MM.1S (cell line): ENCODE measurements at regions not wholly inside any gene's neighbourhood (a gene's known extent, or its start where the extent isn't known, plus 50 kb on each side); places are given as distances from the start of the nearest gene placed in this dataset.

Experiments
- DNase-seq: peaks from one replicate; pipeline ENCODE4 v3.0.0-alpha.2; 2015
- H2AFZ ChIP-seq: fragments of 300-600 bp; sonication (generic); 2 replicates; pipeline ENCODE4 v1.6.0; 2016; ENCODE audit warnings: antibody characterized with exemption, low read length
- H3F3A ChIP-seq: fragments of 300-600 bp; sonication (generic); 2 replicates; pipeline ENCODE4 v1.6.1; 2016; ENCODE audit warnings: mild to moderate bottlenecking, antibody characterized with exemption, low read length, moderate library complexity, mixed read lengths; ENCODE audit not compliant: insufficient read depth
- H3K27ac ChIP-seq: fragments of 300-600 bp; sonication (generic); 2 replicates; pipeline ENCODE4 v1.5.1; 2016; ENCODE audit warnings: mild to moderate bottlenecking, low read length
- H3K27me3 ChIP-seq: fragments of 300-600 bp; sonication (generic); replicated peaks from 2 replicates; pipeline ENCODE4 v1.6.0; 2016; ENCODE audit warnings: low read length; ENCODE audit not compliant: insufficient read depth
- H3K36me3 ChIP-seq: fragments of 300-600 bp; sonication (generic); replicated peaks from 2 replicates; pipeline ENCODE4 v1.6.1; 2016; ENCODE audit warnings: mild to moderate bottlenecking, low read length, mixed read lengths; ENCODE audit not compliant: insufficient read depth
- H3K4me1 ChIP-seq: fragments of 300-600 bp; sonication (generic); 2 replicates; pipeline ENCODE4 v1.6.1; 2016; ENCODE audit warnings: low read length, mixed read lengths
- H3K4me2 ChIP-seq: fragments of 300-600 bp; sonication (generic); 2 replicates; pipeline ENCODE4 v1.6.0; 2016; ENCODE audit warnings: low read depth, low read length
- H3K4me3 ChIP-seq: fragments of 300-600 bp; sonication (generic); 2 replicates; pipeline ENCODE4 v1.5.1; 2016; ENCODE audit warnings: low read length, mixed read lengths
- H3K79me2 ChIP-seq: fragments of 300-600 bp; sonication (generic); 2 replicates; pipeline ENCODE4 v1.6.1; 2016; ENCODE audit warnings: mixed run types, low read length, mixed read lengths
- H3K9ac ChIP-seq: fragments of 300-600 bp; sonication (generic); 2 replicates; pipeline ENCODE4 v1.6.1; 2016; ENCODE audit warnings: low read length, mixed read lengths
- H3K9me2 ChIP-seq: fragments of 300-600 bp; sonication (generic); replicated peaks from 2 replicates; pipeline ENCODE4 v1.6.1; 2016; ENCODE audit warnings: mild to moderate bottlenecking, low read length, mixed read lengths; ENCODE audit not compliant: insufficient read depth
- H3K9me3 ChIP-seq: fragments of 300-600 bp; sonication (generic); replicated peaks from 2 replicates; pipeline ENCODE4 v1.6.1; 2016; ENCODE audit warnings: mild to moderate bottlenecking, low read length, mixed read lengths; ENCODE audit not compliant: insufficient read depth
- H4K20me1 ChIP-seq: fragments of 300-600 bp; sonication (generic); 2 replicates; pipeline ENCODE4 v1.6.1; 2016; ENCODE audit warnings: mild to moderate bottlenecking, low read length, moderate library complexity, mixed read lengths; ENCODE audit not compliant: insufficient read depth
- EZH2 ChIP-seq: fragments of 300-600 bp; sonication (generic); optimal IDR thresholded peaks from 2 replicates; pipeline ENCODE3; 2017; ENCODE audit warnings: low read depth, mild to moderate bottlenecking, antibody characterized with exemption, low read length, mixed read lengths
- EZH2phosphoT487 ChIP-seq: fragments of 300-600 bp; sonication (generic); IDR thresholded peaks from 2 replicates; pipeline ENCODE4 v1.6.1; 2018; ENCODE audit warnings: antibody characterized with exemption, low read length
- TF ChIP-seq, protein P1 (sequence below): fragments of 300-600 bp; sonication (generic); IDR thresholded peaks from 2 replicates; pipeline ENCODE4 v1.5.1; 2016; ENCODE audit warnings: antibody characterized with exemption, low read length, mixed read lengths

GRCh38 chr9:73665253-73665652, 513.6 kb downstream of the ANXA1 start:
- Histone ChIP-seq H3F3A (no peaks in the 10 kb centered on the region), H3K4me2 (no peak overlapping the region), H3K9ac (no peak overlapping the region), H3K4me1 (no peaks in the 10 kb centered on the region), H3K79me2 (no peaks in the 10 kb centered on the region), H4K20me1 (no peaks in the 10 kb centered on the region), H3K4me3 (no peak overlapping the region), H3K9me3 (no peaks in the 10 kb centered on the region), H2AFZ (no peak overlapping the region), H3K27me3 (no peaks in the 10 kb centered on the region), H3K9me2 (no peaks in the 10 kb centered on the region), H3K27ac (no peak overlapping the region), H3K36me3 (no peaks in the 10 kb centered on the region)
- no peak for DNase-seq
- no peak for TF ChIP-seq EZH2
- TF ChIP-seq EZH2phosphoT487 = no peak
- TF ChIP-seq, protein P1, sequence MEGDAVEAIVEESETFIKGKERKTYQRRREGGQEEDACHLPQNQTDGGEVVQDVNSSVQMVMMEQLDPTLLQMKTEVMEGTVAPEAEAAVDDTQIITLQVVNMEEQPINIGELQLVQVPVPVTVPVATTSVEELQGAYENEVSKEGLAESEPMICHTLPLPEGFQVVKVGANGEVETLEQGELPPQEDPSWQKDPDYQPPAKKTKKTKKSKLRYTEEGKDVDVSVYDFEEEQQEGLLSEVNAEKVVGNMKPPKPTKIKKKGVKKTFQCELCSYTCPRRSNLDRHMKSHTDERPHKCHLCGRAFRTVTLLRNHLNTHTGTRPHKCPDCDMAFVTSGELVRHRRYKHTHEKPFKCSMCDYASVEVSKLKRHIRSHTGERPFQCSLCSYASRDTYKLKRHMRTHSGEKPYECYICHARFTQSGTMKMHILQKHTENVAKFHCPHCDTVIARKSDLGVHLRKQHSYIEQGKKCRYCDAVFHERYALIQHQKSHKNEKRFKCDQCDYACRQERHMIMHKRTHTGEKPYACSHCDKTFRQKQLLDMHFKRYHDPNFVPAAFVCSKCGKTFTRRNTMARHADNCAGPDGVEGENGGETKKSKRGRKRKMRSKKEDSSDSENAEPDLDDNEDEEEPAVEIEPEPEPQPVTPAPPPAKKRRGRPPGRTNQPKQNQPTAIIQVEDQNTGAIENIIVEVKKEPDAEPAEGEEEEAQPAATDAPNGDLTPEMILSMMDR = no peak

DNA sequence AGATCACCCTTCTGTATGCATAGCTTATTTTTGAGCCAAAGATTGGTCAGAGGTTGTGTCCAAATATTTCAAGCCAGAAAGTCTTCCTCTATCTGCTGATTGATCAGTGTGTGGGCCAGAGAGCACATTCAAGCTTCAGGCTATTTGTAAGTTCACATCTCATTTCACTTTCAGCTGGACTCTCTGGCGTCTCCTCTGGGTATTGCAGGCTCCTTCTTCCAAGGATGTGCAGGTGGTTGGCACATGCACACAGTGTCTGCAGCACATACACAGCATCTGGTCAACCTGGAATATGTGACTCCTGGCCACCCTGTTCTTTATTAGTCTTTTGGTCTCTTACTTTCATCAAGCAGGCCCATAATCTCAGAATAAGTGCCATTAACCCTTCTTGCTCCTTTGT, 516.1 kb downstream of the ANXA1 start:
- Histone ChIP-seq H3K36me3 (no peaks in the 10 kb centered on the region), H3K4me2 (no peak overlapping the region), H2AFZ (no peak overlapping the region), H3K9ac (no peak overlapping the region), H3K9me2 (no peaks in the 10 kb centered on the region), H3K27ac (no peak overlapping the region), H4K20me1 (no peaks in the 10 kb centered on the region), H3F3A (no peaks in the 10 kb centered on the region), H3K4me3 (no peak overlapping the region), H3K4me1 (no peaks in the 10 kb centered on the region), H3K79me2 (no peaks in the 10 kb centered on the region), H3K9me3 (no peaks in the 10 kb centered on the region), H3K27me3 (no peaks in the 10 kb centered on the region)
- no peak for DNase-seq
- TF ChIP-seq, protein P1 = no peak
- no peak for TF ChIP-seq EZH2phosphoT487
- no peak for TF ChIP-seq EZH2

DNA sequence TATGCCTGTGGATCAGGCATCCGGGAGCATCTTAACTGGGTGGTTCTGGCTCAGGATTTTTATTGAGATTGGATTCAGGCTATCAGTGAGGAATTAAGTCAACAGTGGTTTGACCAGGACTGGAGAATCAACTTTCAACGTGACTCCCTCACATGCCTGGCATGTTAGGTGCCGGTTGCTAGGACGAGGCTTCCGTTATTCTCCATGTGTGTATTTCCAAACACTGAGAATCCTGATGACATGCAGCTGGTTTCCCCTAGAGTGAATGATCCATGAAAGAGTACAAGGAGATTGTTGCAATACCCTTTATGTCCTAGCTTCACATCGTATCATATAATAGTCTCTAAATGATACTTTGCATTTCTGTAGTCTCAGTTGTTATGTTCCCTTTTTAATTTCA, 529.2 kb downstream of the ANXA1 start:
- H3F3A ChIP-seq = no peaks in the 10 kb centered on the region
- H3K4me3 ChIP-seq = no peak overlapping the region
- H3K4me2 ChIP-seq = no peak overlapping the region
- H3K9ac ChIP-seq = no peak overlapping the region
- TF ChIP-seq, protein P1 = no peak
- TF ChIP-seq EZH2phosphoT487 (no peak), EZH2 (no peak)
- no peaks in the 10 kb centered on the region for H3K9me3 ChIP-seq
- H4K20me1 ChIP-seq = no peaks in the 10 kb centered on the region
- H3K27me3 ChIP-seq = no peaks in the 10 kb centered on the region
- H3K79me2 ChIP-seq = no peaks in the 10 kb centered on the region
- no peaks in the 10 kb centered on the region for H3K36me3 ChIP-seq
- no peak for DNase-seq
- no peaks in the 10 kb centered on the region for H3K9me2 ChIP-seq
- no peaks in the 10 kb centered on the region for H3K4me1 ChIP-seq
- H2AFZ ChIP-seq = no peak overlapping the region
- H3K27ac ChIP-seq = no peak overlapping the region

DNA sequence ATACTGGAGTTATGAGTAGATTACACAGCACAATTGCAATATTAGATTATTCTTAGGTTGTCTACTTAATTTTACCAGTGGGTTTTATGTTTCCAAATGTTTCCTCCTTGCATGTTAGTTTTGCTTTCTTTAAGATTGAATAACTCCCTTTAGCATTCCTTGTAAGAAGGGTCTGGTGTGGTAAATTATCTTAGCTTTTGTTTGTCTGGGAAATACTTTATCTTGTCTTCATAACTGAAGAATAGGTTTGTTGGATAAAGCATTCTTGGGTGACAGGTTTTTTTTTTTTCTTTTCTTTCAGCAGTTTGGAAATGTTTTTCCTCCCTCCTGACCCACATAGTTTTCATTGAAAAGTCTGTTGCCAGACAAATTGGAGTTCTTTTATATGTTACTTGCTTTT, 531.1 kb downstream of the ANXA1 start:
- no peaks in the 10 kb centered on the region for H3K9me2 ChIP-seq
- H3K36me3 ChIP-seq = no peaks in the 10 kb centered on the region
- H4K20me1 ChIP-seq = no peaks in the 10 kb centered on the region

More for the DNA sequence above, 531.1 kb downstream of the ANXA1 start:
- no peaks in the 10 kb centered on the region for H3K9me3 ChIP-seq
- no peaks in the 10 kb centered on the region for H3F3A ChIP-seq
- no peaks in the 10 kb centered on the region for H3K27me3 ChIP-seq
- no peaks in the 10 kb centered on the region for H3K4me1 ChIP-seq
- no peak for TF ChIP-seq EZH2phosphoT487
- TF ChIP-seq, protein P1 = no peak
- no peak for TF ChIP-seq EZH2
- DNase-seq = no peak
- no peak overlapping the region for H3K9ac ChIP-seq
- no peaks in the 10 kb centered on the region for H3K79me2 ChIP-seq
- H3K4me2 ChIP-seq = no peak overlapping the region
- no peak overlapping the region for H3K27ac ChIP-seq
- H3K4me3 ChIP-seq = no peak overlapping the region
- H2AFZ ChIP-seq = no peak overlapping the region
